ENCODE measurements at regions not wholly inside any gene's neighbourhood (a gene's known extent, or its start where the extent isn't known, plus 50 kb on each side); places are given as distances from the start of the nearest gene placed in this dataset.

- DNase-seq (ENCODE audit: extremely low read depth, low read depth): no peak
- no peak overlapping the region for H3K4me3 ChIP-seq (replicated peaks; ENCODE audit: low read depth, low read length)
- no peak for TF ChIP-seq CTCF (IDR thresholded peaks at IDR 0.05; ENCODE audit: low read depth, low read length, missing control alignments)
Measured at GRCh38 chr5:167472566-167473108, 818.8 kb upstream of the WWC1 start.

- TF ChIP-seq CTCF (IDR thresholded peaks at IDR 0.05; ENCODE audit: low read depth, low read length, missing control alignments): no peak
- H3K4me3 ChIP-seq (replicated peaks; ENCODE audit: low read depth, low read length): no peak overlapping the region
- DNase-seq (ENCODE audit: extremely low read depth, low read depth): no peak
Measured at GRCh38 chr5:167478188-167478587, 813.3 kb upstream of the WWC1 start.

GRCh38 chr5:167479779-167480178 lies 811.7 kb upstream of the WWC1 start:
- no peak for TF ChIP-seq CTCF (IDR thresholded peaks at IDR 0.05; ENCODE audit: low read depth, low read length, missing control alignments)
- no peak overlapping the region for H3K4me3 ChIP-seq (replicated peaks; ENCODE audit: low read depth, low read length)
- DNase-seq (ENCODE audit: extremely low read depth, low read depth): no peak

GRCh38 chr5:167481345-167481744 lies 810.1 kb upstream of the WWC1 start:
- no peak for TF ChIP-seq CTCF (IDR thresholded peaks at IDR 0.05; ENCODE audit: low read depth, low read length, missing control alignments)
- DNase-seq (ENCODE audit: extremely low read depth, low read depth): no peak
- no peak overlapping the region for H3K4me3 ChIP-seq (replicated peaks; ENCODE audit: low read depth, low read length)

GRCh38 chr5:167482555-167482954 lies 808.9 kb upstream of the WWC1 start:
- no peak overlapping the region for H3K4me3 ChIP-seq (replicated peaks; ENCODE audit: low read depth, low read length)
- DNase-seq (ENCODE audit: extremely low read depth, low read depth): no peak
- TF ChIP-seq CTCF (IDR thresholded peaks at IDR 0.05; ENCODE audit: low read depth, low read length, missing control alignments): no peak

GRCh38 chr5:167485061-167485774 lies 806.2 kb upstream of the WWC1 start:
- no peak for TF ChIP-seq CTCF (IDR thresholded peaks at IDR 0.05; ENCODE audit: low read depth, low read length, missing control alignments)
- no peak overlapping the region for H3K4me3 ChIP-seq (replicated peaks; ENCODE audit: low read depth, low read length)
- no peak for DNase-seq (ENCODE audit: extremely low read depth, low read depth)
